ENCODE measurements at regions not wholly inside any gene's neighbourhood (a gene's known extent, or its start where the extent isn't known, plus 50 kb on each side); places are given as distances from the start of the nearest gene placed in this dataset.
"Not testable (repeated sequence)": the region's sequence is repeated elsewhere in the genome, so short reads cannot be mapped to it uniquely, and the experiment has no call there.

DNA sequence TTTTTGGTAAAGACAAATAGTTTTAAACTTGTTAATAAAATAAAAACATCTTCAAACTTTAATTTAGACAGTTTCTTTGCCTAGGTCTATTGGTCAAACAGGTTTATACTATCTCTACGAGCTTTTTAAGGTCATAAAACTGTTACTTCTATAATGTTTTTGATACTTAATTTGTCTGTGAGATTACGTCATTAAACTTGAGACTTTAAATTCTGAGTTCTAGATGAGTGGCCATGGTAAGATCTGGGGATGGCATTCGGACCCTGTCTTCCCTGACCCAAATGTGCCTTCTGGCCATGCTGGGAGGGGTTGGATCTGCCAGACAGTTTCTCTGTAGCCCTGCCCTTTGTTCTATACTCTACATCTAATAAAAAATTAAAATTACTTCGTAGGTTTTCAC is 497.8 kb downstream of the TMEM135 start:
- DNase-seq: no peak

DNA sequence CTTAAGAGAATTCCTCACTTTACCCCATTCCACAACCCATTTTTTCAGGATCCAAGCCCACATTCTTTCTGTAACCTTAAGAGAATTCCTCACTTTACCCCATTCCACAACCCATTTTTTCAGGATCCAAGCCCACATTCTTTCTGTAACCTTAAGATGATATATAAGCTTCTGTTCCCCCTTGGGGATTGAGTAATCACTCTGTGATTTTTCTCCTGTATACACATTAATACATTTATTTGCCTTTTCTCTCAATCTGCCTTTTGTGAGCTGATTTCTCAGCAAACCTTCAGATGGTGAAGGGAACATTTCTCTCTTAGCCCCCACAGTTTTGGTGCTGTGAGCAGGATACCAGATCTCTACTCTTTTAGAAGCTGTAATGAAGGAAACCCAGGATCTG is 494.1 kb downstream of the TMEM135 start:
- DNase-seq: not testable (repeated sequence)

DNA sequence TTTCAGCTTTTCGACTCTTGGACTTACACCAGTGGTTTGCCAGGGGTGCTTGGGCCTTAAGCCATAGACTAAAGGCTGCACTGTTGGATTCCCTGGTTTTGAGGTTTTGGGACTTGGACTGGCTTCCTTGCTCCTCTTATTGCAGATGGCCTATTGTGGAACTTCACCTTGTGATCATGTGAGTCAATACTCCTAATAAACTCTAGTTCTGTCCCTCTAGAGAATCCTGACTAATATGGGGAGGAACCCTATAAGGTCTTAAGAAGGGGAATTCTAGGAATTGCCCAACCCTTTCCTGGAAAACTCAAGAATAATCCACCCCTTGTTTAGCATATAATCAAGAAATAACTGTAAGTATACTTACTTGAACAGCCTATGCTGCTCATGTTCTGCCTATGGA is 491.8 kb downstream of the TMEM135 start:
- DNase-seq: no peak

DNA sequence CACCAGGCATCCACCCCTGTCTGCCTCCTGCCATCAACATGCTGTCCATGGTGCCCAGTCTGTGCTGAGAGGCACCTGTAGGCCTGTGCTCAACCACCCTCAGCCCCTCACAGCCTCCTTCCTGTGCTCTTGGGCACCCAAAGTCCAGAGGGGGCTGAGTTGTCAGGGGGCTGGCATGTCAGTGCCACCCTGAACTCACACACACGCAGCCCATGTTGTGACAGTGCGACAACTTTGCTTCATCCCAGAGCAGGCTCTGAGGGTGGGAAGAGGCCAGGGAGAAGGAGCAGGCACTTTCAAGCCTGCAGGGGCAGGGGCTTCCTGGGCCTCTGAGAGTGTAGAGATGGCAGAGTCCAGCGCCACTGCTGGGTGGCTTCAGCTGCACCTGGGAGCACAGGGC is 491.0 kb downstream of the TMEM135 start:
- no peak for DNase-seq

DNA sequence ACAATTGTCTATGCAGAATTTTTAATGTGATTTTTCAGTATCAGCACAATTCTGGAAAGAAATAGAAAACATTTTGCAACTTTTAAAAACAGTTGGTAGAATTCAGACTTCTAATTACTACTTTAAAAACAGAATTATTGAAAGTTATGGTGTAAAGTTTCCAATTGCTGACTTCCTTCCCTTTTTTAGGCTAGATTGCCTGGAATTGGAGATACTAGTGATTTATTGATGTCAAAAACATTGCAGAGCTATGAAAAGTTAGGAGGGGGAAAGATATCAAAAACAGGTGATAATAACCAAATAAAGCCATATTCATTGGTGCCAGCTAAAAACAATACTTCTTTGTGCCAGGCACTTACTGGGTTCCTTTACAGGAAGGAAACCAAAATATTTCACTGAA is 485.5 kb downstream of the TMEM135 start:
- DNase-seq: no peak

DNA sequence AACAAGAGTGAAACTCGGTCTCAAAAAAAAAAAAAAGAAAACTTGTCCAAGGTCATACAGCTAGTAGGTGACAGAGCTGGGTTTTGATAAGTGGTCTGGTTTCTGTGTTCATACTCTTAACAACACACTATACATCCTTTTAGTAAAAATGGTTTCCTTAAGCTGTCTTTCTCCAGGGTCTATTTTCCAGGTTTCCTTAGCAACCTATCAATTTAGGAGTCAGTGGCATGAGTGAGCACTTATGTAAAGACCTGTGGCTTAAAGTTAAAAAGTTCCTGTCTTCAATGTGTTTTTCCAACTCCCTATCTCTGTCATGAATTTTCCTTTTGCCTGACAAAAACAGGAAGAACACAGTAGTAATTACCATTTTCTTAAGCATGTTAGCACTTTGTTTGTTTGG is 480.5 kb downstream of the TMEM135 start:
- DNase-seq: no peak

DNA sequence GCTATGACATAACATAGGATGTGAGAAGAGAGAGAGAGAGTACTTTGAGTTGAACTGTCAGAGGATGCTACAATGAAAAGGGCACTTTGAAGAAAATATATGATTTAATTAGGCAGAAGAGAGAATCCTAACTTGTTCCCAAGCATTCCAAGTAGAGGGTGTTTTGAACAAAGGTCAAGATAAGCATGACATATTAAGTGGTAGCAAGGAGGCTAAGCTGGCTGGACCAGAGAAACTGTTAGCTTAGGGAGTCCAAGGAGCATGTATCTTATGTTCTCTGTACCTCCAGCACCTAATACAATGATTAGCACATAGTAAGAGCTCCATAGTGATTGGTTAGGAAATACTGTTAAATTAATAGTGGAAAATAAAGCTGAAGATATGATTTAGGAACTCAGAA is 479.6 kb downstream of the TMEM135 start:
- no peak for DNase-seq

DNA sequence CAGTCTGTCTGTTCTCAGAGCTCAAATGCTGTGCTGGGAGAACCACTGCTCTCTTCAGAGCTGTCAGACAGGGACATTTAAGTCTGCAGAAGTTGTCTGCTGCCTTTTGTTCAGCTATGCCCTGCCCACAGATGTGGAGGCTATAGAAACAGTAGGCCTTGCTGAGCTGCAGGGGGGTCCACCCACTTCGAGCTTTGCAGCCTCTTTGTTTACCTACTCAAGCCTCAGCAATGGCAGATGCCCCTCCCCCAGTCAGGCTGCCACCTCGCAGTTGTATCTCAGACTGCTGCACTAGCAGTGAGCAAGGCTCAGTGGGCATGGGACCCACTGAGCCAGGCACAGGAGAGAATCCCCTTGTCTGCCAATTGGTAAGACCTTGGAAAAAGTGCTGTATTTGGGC is 470.0 kb downstream of the TMEM135 start:
- DNase-seq: not testable (repeated sequence)

DNA sequence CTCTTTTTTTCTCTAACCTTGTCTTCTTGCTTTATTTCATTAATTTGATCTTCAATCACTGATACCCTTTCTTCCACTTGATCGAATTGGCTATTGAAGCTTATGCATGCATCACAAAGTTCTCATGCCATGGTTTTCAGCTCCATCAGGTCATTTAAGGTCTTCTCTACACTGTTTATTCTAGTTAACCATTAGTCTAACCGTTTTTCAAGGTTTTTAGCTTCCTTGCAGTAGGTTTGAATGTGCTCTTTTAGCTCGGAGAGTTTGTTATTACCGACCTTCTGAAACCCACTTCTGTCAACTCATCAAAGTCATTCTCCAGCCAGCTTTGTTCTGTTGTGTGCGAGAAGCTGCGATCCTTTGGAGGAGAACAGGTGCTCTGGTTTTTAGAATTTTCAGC is 469.2 kb downstream of the TMEM135 start:
- not testable (repeated sequence) for DNase-seq

DNA sequence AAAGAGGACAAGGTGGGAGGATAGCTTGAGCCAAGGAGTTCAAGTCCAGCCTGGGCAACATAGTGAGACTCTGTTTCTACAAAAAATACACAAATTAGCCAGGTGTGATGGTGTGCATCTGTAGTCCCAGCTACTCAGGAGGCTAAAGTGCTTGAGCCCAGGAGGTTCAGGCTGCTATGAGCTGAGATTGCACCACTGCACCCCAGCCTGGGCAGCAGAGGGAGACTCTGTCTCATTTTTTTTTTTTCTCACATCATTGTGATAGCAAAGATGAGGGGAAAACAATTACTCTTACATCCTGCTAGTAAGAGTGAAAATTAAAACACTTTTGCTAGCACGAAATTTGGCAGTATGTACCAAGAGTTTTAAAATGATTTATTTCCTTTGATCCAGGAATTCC is 463.7 kb downstream of the TMEM135 start:
- no peak for DNase-seq

DNA sequence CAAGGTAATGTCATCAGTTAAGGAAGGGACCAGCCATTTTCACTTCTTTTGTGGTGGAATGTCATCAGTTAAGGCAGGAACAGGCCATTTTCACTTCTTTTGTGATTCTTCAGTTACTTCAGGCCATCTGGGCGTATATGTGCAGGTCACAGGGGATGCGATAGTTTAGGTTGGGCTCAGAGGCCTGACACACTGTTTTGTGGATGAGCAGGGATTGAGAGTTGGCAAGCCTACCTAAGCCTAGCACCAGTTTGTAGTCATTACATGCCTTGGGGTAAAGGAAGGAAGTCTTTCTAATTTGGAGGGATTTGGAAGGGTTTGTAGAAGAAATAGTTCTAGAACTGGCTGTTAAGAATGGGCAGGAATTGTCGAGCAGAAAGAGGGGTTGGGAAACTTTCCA is 457.2 kb downstream of the TMEM135 start:
- not testable (repeated sequence) for DNase-seq

DNA sequence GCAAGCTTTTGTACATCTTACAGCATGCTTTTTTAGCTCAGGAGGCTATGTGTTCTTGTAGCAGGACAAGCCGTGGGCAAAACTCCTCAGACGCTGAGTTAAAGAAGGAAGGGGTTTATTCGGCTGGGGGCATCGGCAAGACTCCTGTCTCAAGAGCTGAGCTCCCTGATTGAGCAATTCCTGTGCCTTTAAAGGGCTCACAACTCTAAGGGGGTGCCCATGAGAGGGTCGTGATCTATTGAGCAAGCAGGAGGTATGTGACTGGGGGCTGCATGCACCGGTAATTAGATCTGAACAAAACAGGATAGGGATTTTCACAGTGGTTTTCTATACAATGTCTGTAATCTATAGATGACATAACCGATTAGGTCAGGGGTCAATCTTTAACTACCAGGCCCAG is 456.3 kb downstream of the TMEM135 start:
- not testable (repeated sequence) for DNase-seq

DNA sequence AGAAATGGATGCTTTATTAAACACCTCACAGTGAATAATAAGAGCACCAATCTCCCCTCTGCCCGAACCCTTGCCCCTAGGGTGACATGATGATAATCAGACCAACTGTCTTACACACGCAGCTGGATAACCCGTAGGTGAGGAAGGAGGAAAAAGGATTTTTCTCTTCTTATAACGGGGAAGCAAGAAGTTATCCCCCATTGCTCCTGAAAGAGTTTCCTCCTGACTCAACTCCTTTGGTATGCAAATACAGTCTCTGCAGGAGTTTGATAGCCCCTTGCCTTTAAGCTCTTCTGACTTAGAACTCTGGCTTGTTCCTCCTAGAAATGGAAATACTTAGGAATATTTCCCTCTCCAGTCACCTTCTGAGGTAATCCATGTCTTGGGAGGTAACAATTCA is 455.8 kb downstream of the TMEM135 start:
- DNase-seq: no peak

DNA sequence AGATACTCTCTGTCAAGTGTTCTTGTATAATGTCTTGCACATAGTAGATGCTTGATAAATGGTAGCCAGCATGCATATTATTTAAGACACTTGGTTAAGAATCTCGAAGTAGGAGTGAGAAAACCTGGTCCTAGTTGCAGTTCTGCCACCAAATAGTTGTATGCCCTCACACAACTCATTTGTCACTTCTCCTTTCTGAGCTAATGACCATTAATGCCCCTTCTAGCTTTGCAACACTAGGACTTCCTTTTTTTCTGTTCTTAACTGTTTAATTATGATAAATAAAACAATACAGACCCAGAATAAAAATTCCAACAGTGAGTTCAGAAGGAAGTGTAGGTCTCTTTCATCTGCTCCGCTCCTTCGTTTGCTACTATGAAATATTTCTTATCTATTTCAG is 453.6 kb downstream of the TMEM135 start:
- DNase-seq: no peak

DNA sequence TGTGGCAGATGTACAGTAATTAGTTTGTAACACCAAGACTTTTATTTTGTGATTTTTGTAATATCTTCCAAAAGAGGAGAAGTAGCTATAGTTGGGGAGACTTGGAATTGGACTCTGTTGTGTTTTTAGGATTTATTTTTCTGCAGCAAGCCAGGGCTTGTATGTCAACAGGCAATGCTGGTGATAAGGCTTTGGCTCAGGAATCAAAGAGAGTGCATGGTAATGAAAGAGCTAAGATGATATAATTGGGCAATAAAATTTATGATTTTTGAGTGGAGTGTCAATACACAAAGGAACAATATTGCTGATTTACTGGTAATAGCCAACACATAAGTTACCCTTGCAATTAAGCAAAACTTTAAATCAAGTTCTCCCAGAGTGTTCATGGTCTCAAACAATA is 452.9 kb downstream of the TMEM135 start:
- DNase-seq: no peak

DNA sequence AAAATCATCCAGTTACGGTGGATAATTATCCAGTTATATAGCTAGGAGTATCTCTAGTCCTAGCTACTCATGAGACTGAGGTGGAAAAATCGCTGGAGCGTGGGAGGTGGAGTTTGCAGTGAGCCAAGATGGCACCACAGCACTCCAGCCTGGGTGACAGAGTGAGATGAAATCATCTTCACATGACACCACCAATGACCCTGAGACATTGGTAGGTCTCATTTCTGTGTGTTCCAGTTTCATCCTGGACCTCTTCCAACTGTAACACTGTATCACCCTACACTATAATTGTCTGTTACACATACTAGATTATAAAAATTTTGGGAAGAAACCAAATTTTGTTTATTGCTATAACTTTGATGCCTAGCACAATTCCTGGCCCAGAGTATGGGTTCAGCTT is 446.8 kb downstream of the TMEM135 start:
- DNase-seq: no peak

DNA sequence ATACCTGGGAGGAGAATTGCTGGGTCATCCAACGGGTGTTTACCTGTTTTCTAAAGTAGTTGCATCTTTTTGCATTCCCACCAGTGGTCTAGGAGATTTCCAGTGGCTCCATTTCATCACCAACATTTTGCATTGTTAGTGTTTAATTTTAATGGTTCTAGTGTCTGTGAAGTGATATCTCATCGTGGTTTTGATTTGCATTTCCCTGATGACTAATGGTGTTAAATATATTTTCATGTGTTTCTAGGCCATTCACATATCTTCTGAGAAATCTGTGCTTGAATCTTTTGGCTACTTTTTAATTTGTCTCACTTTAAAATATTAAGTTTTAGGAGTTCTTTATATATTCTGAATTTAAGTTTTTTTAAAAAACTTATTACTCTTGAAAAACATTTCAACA is 439.6 kb downstream of the TMEM135 start:
- DNase-seq: no peak

DNA sequence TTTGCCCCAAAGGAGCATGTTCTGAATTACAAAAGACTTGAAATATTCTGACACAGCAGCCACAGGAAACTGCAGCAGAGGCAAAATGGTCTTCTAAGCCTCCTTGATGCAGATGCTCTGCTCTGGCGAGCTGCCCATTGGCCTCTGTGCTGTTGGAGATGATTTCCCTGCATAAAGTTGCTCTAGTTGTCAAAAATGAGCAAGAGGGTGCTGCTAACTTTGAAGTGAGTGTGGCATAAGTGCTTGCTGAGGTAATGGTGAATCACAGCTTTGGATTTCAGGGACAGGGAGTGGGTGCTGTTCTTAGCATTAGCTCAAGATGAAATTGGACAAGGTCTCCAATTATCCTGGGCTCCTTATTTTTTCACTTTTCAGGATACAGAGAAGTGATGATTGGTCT is 435.4 kb downstream of the TMEM135 start:
- DNase-seq: no peak

DNA sequence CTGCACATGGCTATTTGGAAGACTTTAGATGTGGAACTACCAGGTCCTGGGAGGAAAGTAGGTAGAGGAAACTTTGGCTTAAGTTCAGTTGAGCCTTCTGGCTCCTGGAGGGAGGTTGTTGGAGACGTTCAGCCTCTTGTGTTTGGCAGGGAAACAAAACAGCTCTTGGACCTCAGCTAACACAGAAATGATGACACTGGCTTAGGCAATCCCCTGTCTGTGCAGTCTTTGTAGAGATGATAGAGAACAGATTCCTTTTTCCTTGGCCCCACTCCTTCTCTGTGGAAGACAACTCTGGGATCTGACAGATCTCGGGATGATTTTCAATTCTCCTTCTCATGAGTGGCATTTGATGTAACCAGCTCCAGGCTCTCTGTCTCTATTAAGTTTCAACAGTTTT is 428.5 kb downstream of the TMEM135 start:
- no peak for DNase-seq

DNA sequence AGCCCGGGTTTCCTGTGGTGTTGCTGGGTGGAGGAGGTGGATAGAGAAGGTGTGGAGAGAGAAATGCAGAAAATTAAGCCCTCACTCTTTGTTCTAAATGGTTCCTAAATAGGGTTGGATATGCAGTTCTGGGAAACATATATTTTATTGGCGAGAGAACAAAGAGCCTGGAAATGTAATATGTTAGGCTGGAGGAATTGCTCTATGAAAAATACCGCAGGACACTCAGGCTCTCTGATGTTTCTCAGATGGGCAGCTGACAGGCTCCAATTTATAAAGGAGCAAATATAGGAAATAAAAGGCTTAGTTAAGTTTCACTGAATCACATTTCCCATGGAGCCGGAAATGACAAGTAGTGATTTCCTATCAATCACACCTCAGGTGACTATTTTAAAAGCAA is 428.0 kb downstream of the TMEM135 start:
- no peak for DNase-seq

DNA sequence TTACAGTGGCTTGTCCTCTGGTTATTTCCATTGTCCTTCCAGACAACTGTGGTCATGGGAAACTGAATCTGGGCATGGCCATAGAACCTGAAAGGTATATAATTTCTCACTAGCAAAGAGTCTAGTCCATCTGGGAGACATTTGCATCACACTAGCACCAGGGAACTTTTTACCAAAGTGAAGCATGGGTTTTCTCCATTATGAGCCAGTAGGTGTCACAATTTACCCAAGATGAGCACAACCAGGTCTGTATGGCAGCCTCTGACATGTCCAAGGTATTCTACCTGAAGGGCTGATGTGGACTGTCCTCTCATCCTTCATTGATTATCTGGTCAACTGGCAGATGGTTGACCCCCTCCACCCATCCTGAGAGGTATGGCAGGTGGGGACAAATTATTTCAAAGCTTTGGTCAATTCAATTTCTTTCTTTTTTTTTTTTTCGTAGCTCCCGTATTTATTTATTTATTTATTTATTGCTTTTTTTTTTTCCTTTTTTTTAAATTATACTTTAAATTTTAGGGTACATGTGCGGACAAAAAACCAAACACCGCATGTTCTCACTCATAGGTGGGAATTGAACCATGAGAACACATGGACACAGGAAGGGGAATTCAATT is 425.9 kb downstream of the TMEM135 start:
- peak; percentile 8 for DNase-seq

DNA sequence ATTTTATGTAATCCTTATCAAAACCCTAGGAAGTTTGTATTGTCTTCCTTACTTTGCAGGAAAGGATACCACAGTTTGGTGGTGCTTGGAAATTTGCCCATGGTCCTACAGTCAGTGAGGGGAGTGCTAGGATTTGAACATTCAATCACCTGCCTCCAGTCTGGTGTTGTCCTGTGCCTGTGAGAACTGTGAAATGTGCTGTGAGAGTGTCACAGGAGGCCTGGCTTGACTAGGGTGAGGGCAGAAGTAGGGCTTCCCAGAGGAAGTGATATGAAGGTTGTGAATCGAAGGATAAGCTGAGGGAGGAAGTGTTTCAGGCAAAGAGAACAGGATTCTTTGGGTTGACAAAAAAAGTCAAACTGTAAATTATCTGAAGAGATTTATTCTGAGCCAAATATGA is 424.4 kb downstream of the TMEM135 start:
- no peak for DNase-seq

DNA sequence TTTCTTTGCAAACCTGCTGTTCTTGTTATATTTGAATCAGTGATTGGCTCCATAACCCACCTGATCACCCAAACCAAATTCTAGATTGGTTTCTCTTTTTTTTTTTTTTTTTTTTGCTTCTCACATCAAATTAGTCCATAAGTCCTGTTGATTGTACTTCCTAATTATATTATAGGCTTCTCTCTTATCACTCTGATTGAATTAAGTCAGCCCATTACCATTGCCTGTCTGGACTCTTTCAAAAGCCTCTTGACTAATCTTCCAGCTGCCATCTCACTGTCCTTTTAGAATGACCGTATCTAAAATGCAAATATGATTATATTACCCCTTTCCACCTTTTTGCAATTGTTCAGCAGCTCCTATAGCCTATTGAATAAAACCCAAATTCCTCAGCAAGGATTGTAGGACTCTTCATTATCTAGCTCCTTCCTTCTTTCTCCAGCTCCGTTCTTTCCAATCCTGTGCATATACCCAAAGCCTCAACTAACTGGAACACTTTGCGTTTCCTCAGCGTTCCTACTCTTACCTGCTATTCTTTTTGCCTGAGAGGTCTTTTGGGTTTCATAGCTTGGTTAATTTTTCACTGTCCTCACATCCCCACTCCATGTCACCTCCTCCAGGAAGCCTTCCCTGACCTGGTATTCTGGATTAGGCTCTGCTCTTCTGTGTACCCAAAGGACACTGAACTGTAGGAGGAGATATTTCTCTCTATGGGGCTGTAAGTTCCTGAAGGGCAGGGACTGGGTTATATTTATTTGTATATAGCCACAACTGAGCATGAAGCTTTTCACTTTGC is 423.3 kb downstream of the TMEM135 start:
- DNase-seq: no peak

DNA sequence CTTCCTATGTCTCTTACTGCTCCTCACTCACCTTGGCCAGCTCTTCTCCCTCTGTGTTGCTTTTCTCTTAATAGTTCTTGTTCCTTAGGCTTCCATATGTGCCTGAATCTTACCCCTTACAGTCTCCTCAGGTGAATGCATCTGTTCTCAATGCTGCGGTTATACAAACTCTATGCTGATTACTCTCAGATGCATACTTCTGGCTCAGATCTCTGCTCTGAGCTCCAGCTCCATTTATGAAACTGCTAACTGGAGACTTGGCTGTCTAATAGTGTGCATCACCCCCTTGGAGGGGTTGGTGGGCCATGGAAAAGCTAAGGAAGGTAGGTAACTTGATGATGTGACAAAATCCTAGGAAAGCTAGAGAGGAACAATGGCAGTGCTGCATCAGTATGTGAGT is 422.5 kb downstream of the TMEM135 start:
- DNase-seq: no peak

DNA sequence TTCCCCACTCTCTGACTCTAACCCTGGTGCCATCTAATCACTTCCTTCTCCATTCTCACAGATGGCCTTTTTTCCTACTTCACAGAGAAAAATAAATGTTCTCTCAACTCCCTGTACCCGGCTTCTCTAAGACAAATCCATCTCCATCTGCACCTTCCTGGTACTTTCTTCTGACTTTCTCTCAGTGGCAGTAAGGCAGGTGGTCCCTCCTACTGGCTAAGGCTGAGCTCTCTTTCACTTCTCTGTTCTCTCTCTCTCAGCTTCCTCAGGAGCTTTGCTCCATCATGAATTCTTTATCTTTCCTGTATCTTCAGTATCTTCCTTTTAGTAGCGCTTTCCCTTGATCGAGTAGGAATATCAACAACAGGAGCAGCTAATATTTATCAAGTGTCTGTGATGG is 421.6 kb downstream of the TMEM135 start:
- DNase-seq: no peak
